T-helper 2 cell treated with Interferon-gamma antibody and Interleukin-4, amounts not matched to agents 5 μg/mL and 100 μg/mL, for 36 hours (primary cell): ENCODE measurements at regions not wholly inside any gene's neighbourhood (a gene's known extent, or its start where the extent isn't known, plus 50 kb on each side); places are given as distances from the start of the nearest gene placed in this dataset.
A peak's percentile ranks its signal among the peaks of the same experiment; 100 is the strongest.
"Not testable (repeated sequence)": the region's sequence is repeated elsewhere in the genome, so short reads cannot be mapped to it uniquely, and the experiment has no call there.

ENCODE experiments used
- DNase-seq: peaks from one replicate; pipeline ENCODE4 v3.0.0; 2021; ENCODE audit warnings: low spot score
- H3K27ac Mint-ChIP-seq: one replicate; pipeline ENCODE4 v1.8.0; 2021; ENCODE audit warnings: mild to moderate bottlenecking, mixed read lengths
- H3K27me3 Mint-ChIP-seq: one replicate; pipeline ENCODE4 v1.8.0; 2021; ENCODE audit warnings: low read depth, mixed read lengths
- H3K36me3 Mint-ChIP-seq: one replicate; pipeline ENCODE4 v1.8.0; 2021; ENCODE audit warnings: low read depth, mixed read lengths
- H3K4me1 Mint-ChIP-seq: one replicate; pipeline ENCODE4 v1.8.0; 2021; ENCODE audit warnings: low read depth, mixed read lengths
- H3K4me3 Mint-ChIP-seq: one replicate; pipeline ENCODE4 v1.8.0; 2022; ENCODE audit warnings: mild to moderate bottlenecking, moderate library complexity, mixed read lengths
- H3K9me3 Mint-ChIP-seq: one replicate; pipeline ENCODE4 v1.8.0; 2021; ENCODE audit warnings: mixed read lengths

- H3K27ac Mint-ChIP-seq, H3K4me1 Mint-ChIP-seq, H3K27me3 Mint-ChIP-seq, H3K4me3 Mint-ChIP-seq, H3K9me3 Mint-ChIP-seq, H3K36me3 Mint-ChIP-seq, DNase-seq: not testable (repeated sequence)
Observed at GRCh38 chr9:67708109-67708508, 150.6 kb upstream of the ANKRD20A1 start.

GRCh38 chr9:67711429-67711828 lies 147.3 kb upstream of the ANKRD20A1 start:
- H3K9me3 Mint-ChIP-seq, H3K27me3 Mint-ChIP-seq, H3K27ac Mint-ChIP-seq, H3K4me3 Mint-ChIP-seq, DNase-seq, H3K4me1 Mint-ChIP-seq, H3K36me3 Mint-ChIP-seq: not testable (repeated sequence)

GRCh38 chr9:67711931-67712330 lies 146.8 kb upstream of the ANKRD20A1 start:
- not testable (repeated sequence) for H3K4me1 Mint-ChIP-seq, H3K4me3 Mint-ChIP-seq, DNase-seq, H3K27me3 Mint-ChIP-seq, H3K27ac Mint-ChIP-seq, H3K9me3 Mint-ChIP-seq, H3K36me3 Mint-ChIP-seq

- H3K4me3 Mint-ChIP-seq, result peak overlapping the region; percentile 46
- peak; percentile 3 for DNase-seq
- H3K27ac Mint-ChIP-seq, result peak overlapping the region; percentile 31
- H3K4me1 Mint-ChIP-seq, H3K9me3 Mint-ChIP-seq, H3K27me3 Mint-ChIP-seq, H3K36me3 Mint-ChIP-seq: not testable (repeated sequence)
Observed at GRCh38 chr9:67712956-67713355, 145.8 kb upstream of the ANKRD20A1 start.

GRCh38 chr9:67717830-67718388 lies 140.8 kb upstream of the ANKRD20A1 start:
- DNase-seq, result peak; percentile 8
- not testable (repeated sequence) for H3K9me3 Mint-ChIP-seq, H3K36me3 Mint-ChIP-seq, H3K4me3 Mint-ChIP-seq, H3K27me3 Mint-ChIP-seq, H3K4me1 Mint-ChIP-seq, H3K27ac Mint-ChIP-seq

GRCh38 chr9:67720491-67720890 lies 138.2 kb upstream of the ANKRD20A1 start:
- peak; percentile 3 for DNase-seq
- not testable (repeated sequence) for H3K27ac Mint-ChIP-seq, H3K9me3 Mint-ChIP-seq, H3K27me3 Mint-ChIP-seq, H3K4me3 Mint-ChIP-seq, H3K36me3 Mint-ChIP-seq, H3K4me1 Mint-ChIP-seq

- not testable (repeated sequence) for H3K4me1 Mint-ChIP-seq, H3K36me3 Mint-ChIP-seq, H3K27ac Mint-ChIP-seq, DNase-seq, H3K4me3 Mint-ChIP-seq, H3K9me3 Mint-ChIP-seq, H3K27me3 Mint-ChIP-seq
Observed at GRCh38 chr9:67722460-67723090, 136.2 kb upstream of the ANKRD20A1 start.

GRCh38 chr9:67723185-67723584 lies 135.5 kb upstream of the ANKRD20A1 start:
- H3K9me3 Mint-ChIP-seq, H3K36me3 Mint-ChIP-seq, H3K27ac Mint-ChIP-seq, H3K27me3 Mint-ChIP-seq, H3K4me1 Mint-ChIP-seq: not testable (repeated sequence)
- peak; percentile 6 for DNase-seq
- H3K4me3 Mint-ChIP-seq, result peak overlapping the region; percentile 85

GRCh38 chr9:67724885-67725284 lies 133.8 kb upstream of the ANKRD20A1 start:
- not testable (repeated sequence) for H3K9me3 Mint-ChIP-seq, H3K36me3 Mint-ChIP-seq, H3K27me3 Mint-ChIP-seq, H3K4me3 Mint-ChIP-seq, H3K4me1 Mint-ChIP-seq, H3K27ac Mint-ChIP-seq
- DNase-seq, result peak; percentile 10

- Mint-ChIP-seq H3K4me3 (peak overlapping the region; percentile 40), H3K27ac (peak overlapping the region; percentile 68)
- not testable (repeated sequence) for H3K4me1 Mint-ChIP-seq, H3K9me3 Mint-ChIP-seq, H3K36me3 Mint-ChIP-seq, H3K27me3 Mint-ChIP-seq
- DNase-seq, result peak; percentile 25
Observed at GRCh38 chr9:67726213-67726988, 132.3 kb upstream of the ANKRD20A1 start.

- H3K9me3 Mint-ChIP-seq, H3K4me3 Mint-ChIP-seq, H3K27me3 Mint-ChIP-seq, DNase-seq, H3K27ac Mint-ChIP-seq, H3K4me1 Mint-ChIP-seq, H3K36me3 Mint-ChIP-seq: not testable (repeated sequence)
Observed at GRCh38 chr9:67763133-67763532, 95.6 kb upstream of the ANKRD20A1 start.

GRCh38 chr9:67771807-67772206 lies 86.9 kb upstream of the ANKRD20A1 start:
- not testable (repeated sequence) for H3K4me3 Mint-ChIP-seq, DNase-seq, H3K27ac Mint-ChIP-seq, H3K27me3 Mint-ChIP-seq, H3K9me3 Mint-ChIP-seq, H3K4me1 Mint-ChIP-seq, H3K36me3 Mint-ChIP-seq

- not testable (repeated sequence) for H3K4me1 Mint-ChIP-seq, H3K4me3 Mint-ChIP-seq, DNase-seq, H3K27ac Mint-ChIP-seq, H3K36me3 Mint-ChIP-seq, H3K9me3 Mint-ChIP-seq, H3K27me3 Mint-ChIP-seq
Observed at GRCh38 chr9:67800170-67800569, 58.6 kb upstream of the ANKRD20A1 start.
